ENCODE measurements at regions not wholly inside any gene's neighbourhood (a gene's known extent, or its start where the extent isn't known, plus 50 kb on each side); places are given as distances from the start of the nearest gene placed in this dataset.
A peak's percentile ranks its signal among the peaks of the same experiment; 100 is the strongest.

GRCh38 chr7:25659841-25660240, 431.6 kb upstream of the NPVF start:
- no peak overlapping the region for H3K4me3 Mint-ChIP-seq (ENCODE audit: unreplicated experiment)
- no peak overlapping the region for H3K4me2 ChIP-seq (ENCODE audit: low read length)
- DNase-seq (ENCODE audit: low read depth): no peak
- peaks cover 2% of the 10 kb centered on the region for H3K36me3 Mint-ChIP-seq (ENCODE audit: low read depth, unreplicated experiment)
- no peak overlapping the region for H3K9ac ChIP-seq (ENCODE audit: low read length)
- no peaks in the 10 kb centered on the region for H3K9me3 ChIP-seq (ENCODE audit: insufficient read depth, low read depth, low read length)
- no peaks in the 10 kb centered on the region for H4K20me1 ChIP-seq (ENCODE audit: insufficient read depth, low read length)
- no peak for FAIRE-seq
- no peaks in the 10 kb centered on the region for H3K79me2 ChIP-seq (ENCODE audit: insufficient read depth, low read length)
- no peak overlapping the region for H3K27ac Mint-ChIP-seq (ENCODE audit: unreplicated experiment)
- TF ChIP-seq, protein P1, sequence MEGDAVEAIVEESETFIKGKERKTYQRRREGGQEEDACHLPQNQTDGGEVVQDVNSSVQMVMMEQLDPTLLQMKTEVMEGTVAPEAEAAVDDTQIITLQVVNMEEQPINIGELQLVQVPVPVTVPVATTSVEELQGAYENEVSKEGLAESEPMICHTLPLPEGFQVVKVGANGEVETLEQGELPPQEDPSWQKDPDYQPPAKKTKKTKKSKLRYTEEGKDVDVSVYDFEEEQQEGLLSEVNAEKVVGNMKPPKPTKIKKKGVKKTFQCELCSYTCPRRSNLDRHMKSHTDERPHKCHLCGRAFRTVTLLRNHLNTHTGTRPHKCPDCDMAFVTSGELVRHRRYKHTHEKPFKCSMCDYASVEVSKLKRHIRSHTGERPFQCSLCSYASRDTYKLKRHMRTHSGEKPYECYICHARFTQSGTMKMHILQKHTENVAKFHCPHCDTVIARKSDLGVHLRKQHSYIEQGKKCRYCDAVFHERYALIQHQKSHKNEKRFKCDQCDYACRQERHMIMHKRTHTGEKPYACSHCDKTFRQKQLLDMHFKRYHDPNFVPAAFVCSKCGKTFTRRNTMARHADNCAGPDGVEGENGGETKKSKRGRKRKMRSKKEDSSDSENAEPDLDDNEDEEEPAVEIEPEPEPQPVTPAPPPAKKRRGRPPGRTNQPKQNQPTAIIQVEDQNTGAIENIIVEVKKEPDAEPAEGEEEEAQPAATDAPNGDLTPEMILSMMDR (IDR thresholded peaks at IDR 0.05; ENCODE audit: insufficient read depth, low read depth, low read length): no peak
- TF ChIP-seq EZH2 (IDR thresholded peaks at IDR 0.05; ENCODE audit: insufficient read depth, low read length): no peak
- no peaks in the 10 kb centered on the region for H3K9me3 Mint-ChIP-seq (ENCODE audit: unreplicated experiment)
- H3K4me1 Mint-ChIP-seq (ENCODE audit: low read depth, unreplicated experiment): no peaks in the 10 kb centered on the region
- H3K36me3 ChIP-seq (ENCODE audit: insufficient read depth, low read length): no peaks in the 10 kb centered on the region
- no peaks in the 10 kb centered on the region for H3K4me1 ChIP-seq (ENCODE audit: insufficient read depth, low read length)
- no peak overlapping the region for H3K4me3 ChIP-seq (ENCODE audit: insufficient read depth, low read depth, low read length)
- H3K27me3 Mint-ChIP-seq (ENCODE audit: low read depth, unreplicated experiment): peaks cover 7% of the 10 kb centered on the region
- no peak overlapping the region for H3K27ac ChIP-seq (ENCODE audit: low read depth, low read length)
- H2AFZ ChIP-seq (ENCODE audit: low read depth, low read length): no peak overlapping the region
- no peaks in the 10 kb centered on the region for H3K27me3 ChIP-seq (ENCODE audit: insufficient read depth, low read length)

DNA sequence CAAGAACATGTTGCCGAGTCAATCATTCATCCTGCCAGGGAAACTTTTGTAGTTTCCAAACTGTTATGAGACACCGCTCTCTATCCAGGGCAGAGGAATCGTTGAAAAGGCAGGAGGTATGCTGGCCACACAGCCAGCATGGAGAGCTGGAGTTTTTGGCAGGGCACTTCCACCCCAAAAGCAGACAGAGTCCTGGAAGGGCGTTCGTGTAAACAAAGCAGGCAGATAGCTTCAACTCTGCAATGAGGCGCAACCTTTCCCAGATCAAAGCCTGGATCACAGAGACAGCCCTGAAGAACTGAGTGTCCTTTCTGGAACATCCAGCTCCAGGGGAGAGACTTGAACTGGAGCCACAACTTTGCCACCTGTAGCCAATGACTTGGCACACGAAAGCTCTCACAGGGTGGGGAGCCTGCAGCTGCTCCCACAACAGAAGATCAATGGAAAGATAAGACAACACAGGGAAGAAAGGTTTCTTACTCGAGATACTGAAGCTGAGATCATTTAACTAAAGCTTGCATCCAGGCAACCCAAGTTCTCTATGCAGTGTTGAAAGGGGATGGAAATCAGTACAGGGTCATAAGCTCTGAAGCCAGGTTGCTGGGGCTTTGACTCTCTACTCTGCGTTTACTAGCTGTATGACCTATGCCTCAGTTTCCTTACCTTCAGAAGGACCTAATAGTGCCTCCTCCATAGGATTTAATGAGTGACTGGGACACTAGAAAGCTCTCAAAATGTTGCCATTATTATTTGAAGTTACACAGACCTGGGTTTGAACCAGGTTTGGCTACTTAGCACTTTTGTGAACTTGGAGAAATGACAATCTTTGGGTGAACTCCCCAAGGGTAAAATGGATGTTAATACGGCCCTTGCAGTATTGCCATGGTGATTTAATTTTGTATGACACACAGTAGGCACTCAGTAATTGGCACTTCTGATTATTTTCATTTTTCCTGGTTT, 434.8 kb upstream of the NPVF start:
- Mint-ChIP-seq H3K9me3 (ENCODE audit: unreplicated experiment) (no peaks in the 10 kb centered on the region), H3K4me1 (ENCODE audit: low read depth, unreplicated experiment) (peaks cover 12% of the 10 kb centered on the region), H3K27me3 (ENCODE audit: low read depth, unreplicated experiment) (peaks cover 3% of the 10 kb centered on the region), H3K27ac (ENCODE audit: unreplicated experiment) (no peak overlapping the region), H3K4me3 (ENCODE audit: unreplicated experiment) (peak overlapping the region; percentile 21), H3K36me3 (ENCODE audit: low read depth, unreplicated experiment) (peaks cover 2% of the 10 kb centered on the region)
- Histone ChIP-seq H3K4me3 (ENCODE audit: insufficient read depth, low read depth, low read length) (no peak overlapping the region), H3K27me3 (ENCODE audit: insufficient read depth, low read length) (no peaks in the 10 kb centered on the region), H3K4me2 (ENCODE audit: low read length) (no peak overlapping the region), H3K79me2 (ENCODE audit: insufficient read depth, low read length) (no peaks in the 10 kb centered on the region), H3K27ac (ENCODE audit: low read depth, low read length) (no peak overlapping the region), H4K20me1 (ENCODE audit: insufficient read depth, low read length) (no peaks in the 10 kb centered on the region), H3K36me3 (ENCODE audit: insufficient read depth, low read length) (no peaks in the 10 kb centered on the region), H3K4me1 (ENCODE audit: insufficient read depth, low read length) (no peaks in the 10 kb centered on the region), H3K9me3 (ENCODE audit: insufficient read depth, low read depth, low read length) (no peaks in the 10 kb centered on the region), H2AFZ (ENCODE audit: low read depth, low read length) (no peak overlapping the region), H3K9ac (ENCODE audit: low read length) (no peak overlapping the region)
- no peak for DNase-seq (ENCODE audit: low read depth)
- no peak for FAIRE-seq
- TF ChIP-seq EZH2 (IDR thresholded peaks at IDR 0.05; ENCODE audit: insufficient read depth, low read length): no peak

DNA sequence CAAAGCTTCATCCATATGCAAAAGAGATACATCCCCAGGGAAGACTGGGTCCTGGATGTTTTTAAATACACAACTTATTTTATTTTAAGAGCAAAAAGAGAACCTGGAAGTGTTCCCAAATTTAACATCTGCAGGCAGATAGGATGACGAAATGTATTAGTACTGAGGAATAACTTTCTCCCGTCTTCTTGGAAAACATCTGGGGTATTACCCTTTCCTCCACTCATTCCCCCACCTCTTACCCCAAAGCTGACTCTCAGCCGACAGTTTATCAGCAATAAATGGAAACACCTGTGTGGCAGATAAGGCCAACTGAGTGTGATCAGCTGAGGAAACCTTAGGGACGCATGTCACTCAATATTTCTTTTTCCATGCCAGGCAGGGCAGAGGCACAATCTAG, 435.6 kb upstream of the NPVF start:
- Mint-ChIP-seq H3K27ac (ENCODE audit: unreplicated experiment) (no peak overlapping the region), H3K36me3 (ENCODE audit: low read depth, unreplicated experiment) (peaks cover 2% of the 10 kb centered on the region), H3K4me1 (ENCODE audit: low read depth, unreplicated experiment) (peaks cover 12% of the 10 kb centered on the region), H3K9me3 (ENCODE audit: unreplicated experiment) (no peaks in the 10 kb centered on the region), H3K4me3 (ENCODE audit: unreplicated experiment) (no peak overlapping the region), H3K27me3 (ENCODE audit: low read depth, unreplicated experiment) (peaks cover 2% of the 10 kb centered on the region)
- Histone ChIP-seq H3K79me2 (ENCODE audit: insufficient read depth, low read length) (no peaks in the 10 kb centered on the region), H3K4me3 (ENCODE audit: insufficient read depth, low read depth, low read length) (no peak overlapping the region), H3K27me3 (ENCODE audit: insufficient read depth, low read length) (no peaks in the 10 kb centered on the region), H4K20me1 (ENCODE audit: insufficient read depth, low read length) (no peaks in the 10 kb centered on the region), H3K4me2 (ENCODE audit: low read length) (no peak overlapping the region), H3K9ac (ENCODE audit: low read length) (no peak overlapping the region), H3K27ac (ENCODE audit: low read depth, low read length) (no peak overlapping the region), H3K36me3 (ENCODE audit: insufficient read depth, low read length) (no peaks in the 10 kb centered on the region), H3K9me3 (ENCODE audit: insufficient read depth, low read depth, low read length) (no peaks in the 10 kb centered on the region), H2AFZ (ENCODE audit: low read depth, low read length) (no peak overlapping the region), H3K4me1 (ENCODE audit: insufficient read depth, low read length) (no peaks in the 10 kb centered on the region)
- FAIRE-seq: no peak
- TF ChIP-seq, protein P1 (IDR thresholded peaks at IDR 0.05; ENCODE audit: insufficient read depth, low read depth, low read length): no peak
- TF ChIP-seq EZH2 (IDR thresholded peaks at IDR 0.05; ENCODE audit: insufficient read depth, low read length): no peak
- no peak for DNase-seq (ENCODE audit: low read depth)

All from astrocyte (in vitro differentiated cells and primary cell).